Activated CD4-positive, CD25-positive, alpha-beta regulatory T cell treated with anti-CD3 and anti-CD28 coated beads, Interleukin-2, amount 50 U/mL, for 72 hours (primary cell): ENCODE measurements at regions not wholly inside any gene's neighbourhood (a gene's known extent, or its start where the extent isn't known, plus 50 kb on each side); places are given as distances from the start of the nearest gene placed in this dataset.
"Not testable (repeated sequence)": the region's sequence is repeated elsewhere in the genome, so short reads cannot be mapped to it uniquely, and the experiment has no call there.

Experiments used
- DNase-seq: peaks from one replicate; pipeline ENCODE4 v3.0.0; 2021

GRCh38 chr9:26664087-26664773, 228.4 kb downstream of the CAAP1 start:
- not testable (repeated sequence) for DNase-seq

- DNase-seq: no peak
These were observed 230.1 kb downstream of the CAAP1 start for GRCh38 chr9:26662476-26662875.

DNA sequence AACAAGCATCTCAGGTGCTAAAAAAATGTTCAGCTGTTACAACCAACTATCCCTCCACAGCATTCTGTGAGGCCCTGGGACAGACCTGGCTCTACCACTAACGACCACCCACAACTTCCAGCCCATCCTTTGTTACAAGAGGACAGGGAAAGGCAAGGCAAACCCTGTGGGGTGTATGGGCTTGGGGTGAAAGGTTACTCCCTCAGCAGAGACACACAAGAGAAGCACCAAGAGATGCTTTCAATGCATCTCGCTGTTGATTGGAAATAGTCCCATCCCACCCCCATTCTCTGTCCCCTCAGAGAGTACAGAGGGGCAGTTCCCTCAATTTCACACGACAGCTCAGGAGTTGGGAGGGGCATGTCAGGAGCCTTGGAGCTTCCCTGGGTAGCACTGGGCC, 234.1 kb downstream of the CAAP1 start:
- DNase-seq: no peak

- DNase-seq: no peak
These were observed 234.6 kb downstream of the CAAP1 start for GRCh38 chr9:26657958-26658357.

- DNase-seq: no peak
These were observed 236.4 kb downstream of the CAAP1 start for GRCh38 chr9:26656003-26656870.

DNA sequence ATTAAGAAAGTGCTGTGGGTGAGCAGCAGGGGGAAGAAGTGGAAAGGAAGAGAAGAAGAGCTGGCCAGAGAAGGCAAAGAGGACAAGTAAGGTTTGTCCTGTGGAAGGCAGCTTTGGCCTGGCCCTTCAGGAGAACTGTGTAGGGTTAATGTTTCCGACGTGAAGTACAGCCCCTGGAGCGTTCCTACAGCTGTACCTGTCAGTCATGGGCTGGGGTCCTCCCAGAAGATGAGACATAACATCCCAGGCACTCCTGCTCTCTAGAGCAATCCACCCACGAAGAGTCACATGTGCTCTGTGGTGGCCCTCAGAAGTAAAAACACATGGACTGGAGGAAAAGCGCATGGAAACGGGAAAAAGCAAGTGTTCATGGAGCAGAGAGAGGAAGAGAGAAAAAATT, 237.4 kb downstream of the CAAP1 start:
- DNase-seq: no peak

DNA sequence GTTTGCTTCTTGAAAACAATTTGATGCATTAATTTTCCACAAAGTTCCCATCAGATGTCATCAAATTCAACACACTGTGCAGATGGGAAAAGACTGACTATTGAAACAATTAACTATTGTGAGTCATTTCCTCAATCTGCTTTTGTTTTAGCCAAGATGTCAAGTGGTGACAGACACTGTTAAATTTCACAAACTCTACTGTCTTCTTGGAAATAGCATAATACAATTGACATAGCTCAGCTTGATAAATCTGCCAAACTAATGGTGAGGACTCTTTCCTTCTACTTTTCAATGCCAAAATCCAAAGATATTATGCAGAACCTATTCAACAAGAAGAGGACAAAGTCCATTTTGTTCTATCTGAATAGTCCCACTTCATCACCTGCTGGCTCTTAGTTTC, 242.3 kb downstream of the CAAP1 start:
- DNase-seq: no peak

DNA sequence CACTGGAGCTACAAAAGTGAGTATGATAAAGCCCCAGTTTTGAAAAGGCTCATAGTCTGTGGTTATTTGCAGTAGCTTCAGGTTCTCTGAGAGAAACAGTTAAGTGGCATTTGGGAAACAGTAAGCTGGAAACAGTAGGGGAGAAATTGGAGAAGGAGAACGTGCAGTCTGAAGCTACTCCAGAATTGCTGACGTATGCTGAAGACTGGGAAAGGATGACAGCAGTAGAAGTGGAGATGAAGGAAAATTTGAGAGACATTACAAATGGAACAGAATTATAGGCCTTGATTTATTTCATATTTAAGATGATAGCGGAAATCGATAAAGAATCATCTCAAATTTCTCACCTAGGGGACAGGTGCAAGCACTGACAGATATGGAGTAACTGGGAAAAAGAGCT, 248.8 kb downstream of the CAAP1 start:
- DNase-seq: no peak

DNA sequence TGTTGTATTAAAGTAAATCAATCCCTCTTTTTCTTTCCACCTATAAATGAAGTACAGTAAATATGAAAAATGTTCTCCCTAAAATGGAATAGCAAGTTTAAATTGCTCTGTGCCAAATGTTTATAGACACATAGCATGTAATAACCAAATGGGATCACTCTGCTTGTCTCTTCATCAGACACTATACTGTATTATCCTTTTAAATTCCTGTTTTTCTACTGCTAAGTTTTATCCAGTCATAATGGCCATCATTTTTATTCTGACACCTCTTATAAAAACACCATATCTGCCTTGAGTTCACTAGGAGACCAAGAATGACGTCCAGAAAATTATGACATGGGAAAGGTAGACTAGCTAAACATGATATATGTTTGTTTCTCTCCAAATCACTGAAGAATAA, 252.8 kb downstream of the CAAP1 start:
- no peak for DNase-seq

DNA sequence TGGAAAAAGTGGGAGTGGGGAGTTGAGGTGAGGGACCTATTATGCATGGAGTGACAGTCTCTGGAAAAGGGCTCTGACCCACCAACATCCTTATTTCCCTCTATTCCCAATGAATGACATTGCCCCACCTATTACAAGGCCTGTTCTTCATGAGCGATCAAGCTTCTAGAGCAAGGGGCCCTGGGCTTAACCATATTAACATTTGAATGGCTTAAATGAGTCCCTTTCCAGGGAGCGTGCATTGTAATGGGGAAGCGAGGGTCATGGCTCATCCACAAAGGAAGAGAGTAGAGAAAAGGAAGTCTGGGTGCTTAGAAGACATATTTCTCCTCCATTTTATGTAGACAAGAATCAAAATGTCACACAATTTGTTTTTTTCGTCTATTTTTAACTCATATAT, 255.5 kb downstream of the CAAP1 start:
- DNase-seq: no peak

GRCh38 chr9:26613851-26614350, 278.7 kb downstream of the CAAP1 start:
- not testable (repeated sequence) for DNase-seq

DNA sequence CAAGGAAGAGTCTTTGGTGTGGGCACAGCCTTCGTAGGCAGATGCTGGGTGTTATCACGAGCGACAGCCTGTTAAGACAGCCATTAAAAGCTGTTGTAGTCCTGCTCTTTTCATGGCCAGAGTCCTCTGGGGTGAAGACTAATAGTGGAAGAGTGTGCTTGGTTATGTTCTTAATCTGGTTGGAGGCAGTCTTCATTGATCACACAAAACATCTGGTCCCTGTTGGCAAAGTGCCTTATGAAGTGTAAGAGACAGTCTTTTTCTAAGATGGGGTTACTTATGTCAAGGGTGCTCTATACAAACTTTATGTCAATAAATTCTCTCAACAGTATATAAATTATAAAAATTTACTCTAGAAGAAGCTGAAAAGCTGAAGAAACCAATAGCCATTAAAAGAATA, 280.4 kb downstream of the CAAP1 start:
- no peak for DNase-seq

GRCh38 chr9:26606756-26607155, 285.8 kb downstream of the CAAP1 start:
- DNase-seq: no peak

DNA sequence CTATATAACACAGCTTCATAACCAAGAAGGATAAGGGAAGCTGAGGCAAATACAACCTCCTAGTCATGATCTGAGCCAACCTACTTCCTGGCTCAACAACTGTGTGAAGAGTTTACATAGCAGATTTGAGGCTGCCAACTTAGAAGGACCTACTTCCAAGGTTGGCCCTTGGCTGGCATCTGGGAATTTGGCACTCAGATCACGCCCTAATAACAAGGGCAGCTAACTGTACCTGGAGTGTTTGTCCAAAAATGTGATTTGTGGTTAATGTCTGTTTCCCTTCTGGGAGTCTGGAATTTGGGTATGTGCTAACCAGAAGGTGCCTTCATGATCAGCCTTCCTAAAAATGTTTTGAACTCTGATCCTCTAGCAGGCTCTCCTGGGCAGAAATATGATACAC, 287.2 kb downstream of the CAAP1 start:
- no peak for DNase-seq

DNA sequence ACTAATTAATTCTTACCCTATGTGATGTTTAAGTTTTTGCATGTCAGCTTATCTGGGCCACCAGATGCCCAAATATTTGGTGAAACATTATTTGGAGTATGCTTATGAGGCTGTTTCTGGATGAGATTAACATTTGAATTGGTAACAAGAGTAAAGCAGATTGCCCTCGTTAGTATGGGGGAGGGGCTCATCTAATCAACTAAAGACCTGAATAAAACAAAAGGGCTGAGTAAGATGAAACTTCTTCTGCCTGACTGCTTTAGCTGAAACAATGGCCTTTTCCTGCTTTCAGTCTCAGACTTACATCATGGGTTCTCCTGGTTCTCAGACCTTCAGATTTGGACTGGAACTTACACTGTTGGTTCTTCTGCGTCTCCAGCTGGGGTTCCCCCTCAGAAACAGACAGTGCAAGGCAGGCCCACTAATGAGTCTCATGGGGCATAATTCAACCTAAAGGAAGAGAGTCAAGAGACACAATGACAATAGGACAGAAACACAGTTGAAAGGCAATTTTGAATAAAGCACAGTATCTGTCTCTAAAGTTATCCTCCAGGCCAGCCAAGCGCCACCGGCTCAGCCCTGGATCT, 288.4 kb downstream of the CAAP1 start:
- no peak for DNase-seq

- no peak for DNase-seq
These were observed 289.0 kb downstream of the CAAP1 start for GRCh38 chr9:26603617-26604016.

DNA sequence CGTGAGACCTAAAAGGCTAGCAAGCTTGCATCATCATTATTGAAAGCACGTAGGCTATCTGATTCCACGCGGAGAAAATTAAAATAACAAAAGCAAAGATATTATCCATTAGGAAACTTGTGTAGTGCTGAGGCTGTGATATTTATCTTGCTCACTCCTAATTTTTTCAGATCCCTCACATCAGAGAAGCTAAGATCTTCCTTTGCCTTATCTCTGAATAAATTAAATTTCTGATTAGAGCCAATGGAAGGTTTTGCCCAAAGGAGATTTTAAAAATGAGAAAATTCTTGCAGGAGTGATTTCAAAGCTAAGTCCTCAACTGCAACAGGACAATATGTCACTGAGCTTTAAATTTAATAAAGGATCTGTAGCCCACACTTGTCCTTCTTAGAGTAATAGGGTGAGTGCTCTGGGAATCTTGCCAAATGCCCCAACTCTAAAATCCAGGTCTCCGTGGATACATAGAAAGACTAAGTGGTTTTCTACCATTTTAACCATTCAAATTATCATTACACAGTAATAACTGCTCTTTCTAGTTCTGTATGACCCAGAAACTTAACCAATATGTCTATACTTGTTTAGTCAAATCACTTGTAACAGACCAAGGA, 295.0 kb downstream of the CAAP1 start:
- DNase-seq: no peak

GRCh38 chr9:26579056-26579455, 313.5 kb downstream of the CAAP1 start:
- no peak for DNase-seq

DNA sequence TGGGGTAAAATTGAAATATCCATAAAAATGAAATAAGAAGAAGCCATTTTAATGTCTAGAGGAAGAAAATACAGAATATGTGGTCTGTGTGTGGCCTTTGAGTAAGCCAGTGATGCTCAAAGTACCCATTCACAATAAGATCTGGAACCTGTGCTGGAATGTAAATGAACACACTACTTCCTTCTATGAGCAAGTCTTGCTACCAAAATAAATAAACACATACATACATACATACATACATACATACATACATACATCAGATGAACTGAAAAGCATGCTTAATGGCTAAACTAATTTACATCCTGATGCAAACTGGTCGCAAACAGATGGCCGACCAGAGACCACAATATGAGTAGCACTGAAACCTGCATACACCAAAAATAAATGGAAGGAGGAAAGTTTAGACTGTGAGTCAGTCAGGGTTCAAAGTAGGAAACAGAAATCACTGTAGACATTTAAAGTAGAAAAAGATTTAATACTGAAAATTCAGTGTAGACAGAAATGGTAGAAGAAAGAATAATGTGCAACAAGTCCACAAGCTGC, 317.6 kb downstream of the CAAP1 start:
- no peak for DNase-seq

- no peak for DNase-seq
These were observed 318.3 kb downstream of the CAAP1 start for GRCh38 chr9:26574256-26574655.

- no peak for DNase-seq
These were observed 324.6 kb downstream of the CAAP1 start for GRCh38 chr9:26567976-26568375.

DNA sequence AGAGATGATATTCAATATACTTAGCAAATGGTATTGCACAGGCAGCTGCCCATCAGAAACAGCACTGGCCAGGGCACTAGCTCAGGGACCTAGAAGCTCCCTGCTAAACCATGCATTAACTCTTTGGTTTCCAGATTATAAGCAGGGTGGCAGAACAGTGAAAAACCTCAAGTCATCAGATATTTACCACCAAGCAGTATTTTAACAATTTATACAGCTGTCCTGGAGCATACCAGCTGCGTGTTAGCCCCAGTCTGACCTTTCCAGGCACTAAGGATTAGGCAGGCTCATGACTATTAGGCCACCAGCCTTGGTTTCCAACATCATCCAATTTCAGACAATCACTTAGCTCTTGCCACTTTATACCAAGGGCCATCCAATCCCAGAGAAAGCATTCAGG, 326.5 kb downstream of the CAAP1 start:
- DNase-seq: no peak

DNA sequence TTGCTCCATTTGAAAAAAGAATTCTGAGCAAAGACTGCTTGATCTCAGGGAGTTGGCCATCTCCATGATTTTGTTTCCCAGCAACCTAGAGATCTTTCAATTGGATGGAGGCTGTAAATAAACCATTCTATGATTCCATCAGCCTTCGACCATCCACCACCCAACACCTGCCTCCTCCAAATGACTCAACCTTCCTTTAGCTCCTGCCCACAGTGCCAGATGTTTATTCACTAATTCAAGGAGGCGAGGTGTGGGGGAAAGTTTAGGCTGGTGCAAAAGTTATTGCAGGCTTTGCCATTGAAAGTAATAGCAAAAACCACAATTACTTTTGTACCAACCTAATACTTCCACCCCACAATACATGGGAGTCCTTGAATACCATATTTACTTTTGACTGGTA, 327.5 kb downstream of the CAAP1 start:
- DNase-seq: no peak
